ENCODE measurements at regions not wholly inside any gene's neighbourhood (a gene's known extent, or its start where the extent isn't known, plus 50 kb on each side); places are given as distances from the start of the nearest gene placed in this dataset.

DNA sequence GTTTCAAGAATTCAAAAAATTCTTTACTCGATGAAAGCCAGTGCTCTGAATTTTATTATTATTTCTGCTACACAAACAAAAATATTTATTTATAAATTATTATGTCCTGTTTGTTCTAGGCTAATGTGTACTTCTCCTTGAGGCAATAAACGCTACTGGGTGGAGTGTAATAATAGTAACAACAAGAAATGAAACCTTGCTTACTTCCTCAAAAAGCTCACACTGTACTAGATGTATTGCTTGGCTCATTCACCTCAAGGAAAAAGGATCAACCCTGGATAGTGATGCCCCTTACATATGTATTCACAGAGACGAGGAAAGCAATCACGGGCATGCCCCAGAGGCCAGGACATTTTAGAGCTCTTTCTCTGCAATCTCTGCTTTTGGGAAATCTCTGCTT, 685.6 kb upstream of the NXPH2 start:
- H3K27ac ChIP-seq = peak overlapping the region; percentile 22; the same call in 1 of the 2 replicates
- TF ChIP-seq, protein P1, sequence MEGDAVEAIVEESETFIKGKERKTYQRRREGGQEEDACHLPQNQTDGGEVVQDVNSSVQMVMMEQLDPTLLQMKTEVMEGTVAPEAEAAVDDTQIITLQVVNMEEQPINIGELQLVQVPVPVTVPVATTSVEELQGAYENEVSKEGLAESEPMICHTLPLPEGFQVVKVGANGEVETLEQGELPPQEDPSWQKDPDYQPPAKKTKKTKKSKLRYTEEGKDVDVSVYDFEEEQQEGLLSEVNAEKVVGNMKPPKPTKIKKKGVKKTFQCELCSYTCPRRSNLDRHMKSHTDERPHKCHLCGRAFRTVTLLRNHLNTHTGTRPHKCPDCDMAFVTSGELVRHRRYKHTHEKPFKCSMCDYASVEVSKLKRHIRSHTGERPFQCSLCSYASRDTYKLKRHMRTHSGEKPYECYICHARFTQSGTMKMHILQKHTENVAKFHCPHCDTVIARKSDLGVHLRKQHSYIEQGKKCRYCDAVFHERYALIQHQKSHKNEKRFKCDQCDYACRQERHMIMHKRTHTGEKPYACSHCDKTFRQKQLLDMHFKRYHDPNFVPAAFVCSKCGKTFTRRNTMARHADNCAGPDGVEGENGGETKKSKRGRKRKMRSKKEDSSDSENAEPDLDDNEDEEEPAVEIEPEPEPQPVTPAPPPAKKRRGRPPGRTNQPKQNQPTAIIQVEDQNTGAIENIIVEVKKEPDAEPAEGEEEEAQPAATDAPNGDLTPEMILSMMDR (IDR thresholded peaks at IDR 0.05) = no peak
- no peak for TF ChIP-seq ZFX (IDR thresholded peaks at IDR 0.05; ENCODE audit: borderline replicate concordance)

DNA sequence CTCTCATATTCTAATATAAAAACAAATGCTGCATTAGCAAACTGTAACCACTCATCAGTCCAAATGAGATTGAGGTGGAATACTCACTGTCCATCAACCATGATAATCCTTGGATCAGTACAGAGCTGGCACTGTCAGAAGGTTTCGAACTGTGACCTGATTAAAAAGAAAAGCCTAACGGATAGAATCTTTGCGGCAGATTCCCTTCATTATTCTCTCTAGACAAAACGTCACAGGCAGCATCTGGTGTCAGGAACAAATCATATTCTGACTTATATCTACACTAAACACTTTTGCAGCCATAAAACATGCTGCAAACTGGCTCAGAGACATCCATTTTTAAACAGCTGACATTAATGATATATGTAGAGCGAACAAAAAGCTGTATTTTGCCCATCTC, 677.7 kb upstream of the NXPH2 start:
- no peak overlapping the region for H3K27ac ChIP-seq
- no peak for TF ChIP-seq ZFX (IDR thresholded peaks at IDR 0.05; ENCODE audit: borderline replicate concordance)
- TF ChIP-seq, protein P1 (IDR thresholded peaks at IDR 0.05) = no peak

DNA sequence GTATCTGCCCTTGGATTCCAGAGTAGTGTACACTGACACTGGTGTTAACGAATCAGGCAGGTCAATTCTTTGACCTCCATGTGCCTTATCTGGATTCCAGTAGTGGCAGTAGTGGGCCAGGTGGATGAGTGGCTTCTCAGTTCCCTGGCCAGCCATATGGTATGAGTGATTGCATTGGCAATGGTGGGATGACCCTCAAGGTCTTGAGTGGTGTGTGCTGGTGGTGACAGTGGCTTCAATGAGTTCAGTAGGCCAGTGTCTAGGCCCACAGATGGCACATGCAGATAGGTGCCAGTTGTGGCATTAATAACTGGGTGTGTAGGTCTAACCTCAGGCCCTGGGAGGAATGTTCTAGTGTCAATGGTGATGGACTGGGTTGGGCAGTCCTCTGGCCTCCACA, 674.1 kb upstream of the NXPH2 start:
- TF ChIP-seq ZFX (IDR thresholded peaks at IDR 0.05; ENCODE audit: borderline replicate concordance) = no peak
- TF ChIP-seq, protein P1 (IDR thresholded peaks at IDR 0.05) = no peak
- H3K27ac ChIP-seq = no peak overlapping the region

DNA sequence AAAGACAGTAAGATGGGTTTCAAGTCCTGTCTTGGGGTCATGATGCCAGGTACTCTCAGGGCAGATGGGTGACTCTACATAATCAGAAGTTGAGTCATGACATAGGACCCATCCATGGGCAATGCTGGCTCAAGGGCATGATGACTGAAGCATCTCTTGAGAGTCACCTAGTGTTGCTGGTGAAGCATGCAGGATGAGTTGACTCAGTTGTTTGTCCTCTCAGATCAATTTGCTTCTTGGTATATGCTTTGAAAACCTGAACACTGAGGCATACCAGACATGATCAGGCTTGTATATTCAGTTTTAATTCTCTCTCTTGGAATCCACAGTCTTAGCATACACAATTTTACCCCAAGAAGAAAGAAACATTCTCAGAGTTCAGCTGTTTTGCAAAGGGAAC, 658.9 kb upstream of the NXPH2 start:
- TF ChIP-seq, protein P1 (IDR thresholded peaks at IDR 0.05) = no peak
- TF ChIP-seq ZFX (IDR thresholded peaks at IDR 0.05; ENCODE audit: borderline replicate concordance) = no peak
- no peak overlapping the region for H3K27ac ChIP-seq

DNA sequence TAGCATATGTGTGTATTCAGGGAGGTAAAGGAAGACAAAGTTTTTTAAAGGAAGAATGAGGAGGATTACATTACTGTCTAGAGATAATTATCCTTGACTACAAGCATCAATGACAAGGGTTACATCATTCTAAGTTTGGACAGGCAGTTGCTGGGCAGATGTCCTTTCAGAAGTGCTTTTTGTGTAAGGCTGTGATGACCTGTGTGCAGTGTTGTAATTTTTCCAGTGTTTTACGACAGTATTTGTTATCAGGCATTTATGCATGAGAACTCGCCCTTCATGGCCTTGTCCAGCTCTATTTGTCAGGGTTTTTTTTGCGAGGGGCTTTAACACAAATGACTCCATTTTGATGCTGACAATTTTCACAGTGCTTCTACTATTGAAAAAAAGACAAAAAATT, 658.3 kb upstream of the NXPH2 start:
- TF ChIP-seq ZFX (IDR thresholded peaks at IDR 0.05; ENCODE audit: borderline replicate concordance) = no peak
- TF ChIP-seq, protein P1 (IDR thresholded peaks at IDR 0.05) = no peak
- H3K27ac ChIP-seq = no peak overlapping the region

DNA sequence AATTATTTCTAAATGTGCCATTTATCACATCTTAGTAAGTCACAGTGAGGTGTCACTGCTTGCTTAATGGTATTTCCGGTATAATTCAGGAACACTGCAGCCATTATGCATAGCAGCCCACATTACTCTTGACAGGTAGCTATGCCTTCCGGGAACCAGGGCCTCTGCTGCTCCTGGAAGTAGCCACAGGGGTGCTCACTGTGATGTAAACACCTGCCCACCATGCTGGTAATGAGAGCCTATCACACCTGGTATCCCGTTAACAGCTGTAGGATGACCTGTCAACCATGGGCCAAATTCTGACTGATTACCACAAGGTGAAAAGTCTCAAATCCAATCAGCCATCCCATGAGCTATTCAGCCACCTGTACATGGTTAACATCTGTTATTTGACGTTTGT, 647.0 kb upstream of the NXPH2 start:
- TF ChIP-seq, protein P1 (IDR thresholded peaks at IDR 0.05) = no peak
- TF ChIP-seq ZFX (IDR thresholded peaks at IDR 0.05; ENCODE audit: borderline replicate concordance) = no peak
- no peak overlapping the region for H3K27ac ChIP-seq

DNA sequence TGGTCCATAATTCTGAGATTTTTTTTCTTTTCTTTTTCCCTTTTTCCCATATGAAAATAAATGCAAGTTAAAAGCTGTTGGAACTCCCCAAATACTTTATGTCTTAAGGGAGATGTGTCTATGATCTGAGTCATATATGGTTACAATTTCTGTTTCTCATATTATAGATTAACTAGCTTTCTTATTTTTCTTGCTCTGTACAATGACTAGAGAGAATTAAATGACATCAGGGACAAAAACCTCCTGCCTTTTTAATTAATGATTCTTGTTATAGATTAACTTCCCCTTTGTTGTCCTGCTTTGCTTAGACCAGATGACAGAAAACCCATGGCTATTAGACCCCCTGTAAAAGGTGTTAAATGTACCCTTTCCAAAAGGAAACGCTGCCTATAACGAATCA, 643.9 kb upstream of the NXPH2 start:
- no peak for TF ChIP-seq ZFX (IDR thresholded peaks at IDR 0.05; ENCODE audit: borderline replicate concordance)
- TF ChIP-seq, protein P1 (IDR thresholded peaks at IDR 0.05) = no peak
- no peak overlapping the region for H3K27ac ChIP-seq

Data from 22Rv1 (cell line).